Astrocyte of the cerebellum (primary cell): ENCODE measurements at regions not wholly inside any gene's neighbourhood (a gene's known extent, or its start where the extent isn't known, plus 50 kb on each side); places are given as distances from the start of the nearest gene placed in this dataset.

Experiments used
- DNase-seq: peaks from one replicate; pipeline ENCODE4 v3.0.0-alpha.2; 2011; ENCODE audit warnings: low read depth
- H3K4me3 ChIP-seq: 2 replicates; pipeline ENCODE4 v1.5.1; 2011; ENCODE audit warnings: mild to moderate bottlenecking, low read depth, low read length, moderate library complexity
- CTCF ChIP-seq: IDR thresholded peaks from 2 replicates; pipeline ENCODE4 v1.5.1; 2012; ENCODE audit warnings: low read length, low read depth, moderate library complexity, mild to moderate bottlenecking; ENCODE audit errors: missing control alignments
- in situ Hi-C: cut with HindIII; loops from 2 replicates; pipeline ENCODE4 v1.10.0; 2017; ENCODE audit warnings: low sequenced_read_pairs

- no peak for TF ChIP-seq CTCF
- H3K4me3 ChIP-seq: no peak overlapping the region
- in situ Hi-C loops: loop anchor here (10.0 kb wide), 1 partner anchor 61 kb away; no protein-coding TSS in a partner anchor
- no peak for DNase-seq
Observed at GRCh38 chr2:204436230-204436629, 109.0 kb upstream of the PARD3B start.

GRCh38 chr2:204437408-204437807, 107.9 kb upstream of the PARD3B start:
- no peak for DNase-seq
- in situ Hi-C loops: loop anchor here (10.0 kb wide), 1 partner anchor 63 kb away; no protein-coding TSS in a partner anchor
- TF ChIP-seq CTCF: no peak
- no peak overlapping the region for H3K4me3 ChIP-seq

- TF ChIP-seq CTCF: no peak
- in situ Hi-C loops: loop anchor here (10.0 kb wide), 1 partner anchor 63 kb away; no protein-coding TSS in a partner anchor
- DNase-seq: no peak
- no peak overlapping the region for H3K4me3 ChIP-seq
Observed at GRCh38 chr2:204437815-204438756, 107.2 kb upstream of the PARD3B start.

- no peak for TF ChIP-seq CTCF
- no peak for DNase-seq
- in situ Hi-C loops: no loop called here
- H3K4me3 ChIP-seq: no peak overlapping the region
Observed at GRCh38 chr2:204441316-204441715, 104.0 kb upstream of the PARD3B start.

- TF ChIP-seq CTCF: no peak
- no peak overlapping the region for H3K4me3 ChIP-seq
- in situ Hi-C loops: no loop called here
- no peak for DNase-seq
Observed at GRCh38 chr2:204445149-204445548, 100.1 kb upstream of the PARD3B start.

- no peak overlapping the region for H3K4me3 ChIP-seq
- no peak for TF ChIP-seq CTCF
- in situ Hi-C loops: no loop called here
- no peak for DNase-seq
Observed at GRCh38 chr2:204447722-204448121, 97.6 kb upstream of the PARD3B start.
